ENCODE measurements at regions not wholly inside any gene's neighbourhood (a gene's known extent, or its start where the extent isn't known, plus 50 kb on each side); places are given as distances from the start of the nearest gene placed in this dataset.
"Not testable (repeated sequence)": the region's sequence is repeated elsewhere in the genome, so short reads cannot be mapped to it uniquely, and the experiment has no call there.

DNA sequence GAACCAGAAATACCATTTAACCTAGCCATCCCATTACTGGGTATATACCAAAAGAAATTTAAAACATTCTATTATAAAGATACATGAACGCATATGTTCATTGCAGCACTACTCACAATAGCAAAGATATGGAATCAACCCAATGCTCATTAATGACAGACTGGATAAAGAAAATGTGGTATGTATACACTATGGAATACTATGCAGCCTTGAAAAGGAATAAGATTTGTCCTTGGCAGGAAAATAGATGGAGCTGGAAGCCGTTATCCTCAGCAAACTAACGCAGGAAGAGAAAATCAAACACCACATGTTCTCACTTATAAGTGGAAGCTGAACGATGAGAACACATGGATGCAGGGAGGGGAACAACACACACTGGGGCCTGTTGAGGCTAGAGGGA lies 146.1 kb upstream of the HMGA2 start:
- not testable (repeated sequence) for TF ChIP-seq CTCF (IDR thresholded peaks at IDR 0.05); POLR2AphosphoS5 (IDR thresholded peaks at IDR 0.05; ENCODE audit: low read depth, low read length); REST (IDR thresholded peaks at IDR 0.05; ENCODE audit: insufficient read depth in 1 of 2, low read depth in 2 of 2, low read length in 1 of 2)

Measured in Panc1 (cell line).